ENCODE measurements at regions not wholly inside any gene's neighbourhood (a gene's known extent, or its start where the extent isn't known, plus 50 kb on each side); places are given as distances from the start of the nearest gene placed in this dataset.

- TF ChIP-seq CTCF (conservative IDR thresholded peaks at IDR 0.05; ENCODE audit: low read length) (no peak), EZH2phosphoT487 (IDR thresholded peaks at IDR 0.05; ENCODE audit: borderline replicate concordance) (no peak)
Measured at GRCh38 chr3:77902675-77903074, 862.8 kb downstream of the ROBO2 start.

GRCh38 chr3:77906102-77906709 lies 866.3 kb downstream of the ROBO2 start:
- no peaks in the 10 kb centered on the region for H3K36me3 ChIP-seq (ENCODE audit: insufficient read depth, low read length)
- no peaks in the 10 kb centered on the region for H3K27me3 ChIP-seq (ENCODE audit: insufficient read depth, low read length, poor library complexity, severe bottlenecking)
- no peaks in the 10 kb centered on the region for H3K9me2 ChIP-seq (replicated peaks; ENCODE audit: low read depth, low read length)
- no peaks in the 10 kb centered on the region for H3F3A ChIP-seq (ENCODE audit: low read depth)
- no peak overlapping the region for H2AFZ ChIP-seq (ENCODE audit: low read length)
- H3K4me3 ChIP-seq (ENCODE audit: low read length, poor library complexity, severe bottlenecking), result no peak overlapping the region
- no peak overlapping the region for H3K9ac ChIP-seq (ENCODE audit: low read depth, low read length, poor library complexity, severe bottlenecking)
- H3K4me1 ChIP-seq (ENCODE audit: insufficient read depth, low read length, poor library complexity, severe bottlenecking), result no peaks in the 10 kb centered on the region
- no peak overlapping the region for H3K4me2 ChIP-seq (ENCODE audit: low read depth, low read length, poor library complexity, severe bottlenecking)
- H3K9me3 ChIP-seq (ENCODE audit: insufficient read depth, low read depth, low read length), result no peaks in the 10 kb centered on the region
- H4K20me1 ChIP-seq (ENCODE audit: insufficient read depth, low read length, poor library complexity, severe bottlenecking), result no peaks in the 10 kb centered on the region
- H3K79me2 ChIP-seq (ENCODE audit: insufficient read depth, low read length), result no peaks in the 10 kb centered on the region
- TF ChIP-seq EZH2phosphoT487 (IDR thresholded peaks at IDR 0.05; ENCODE audit: borderline replicate concordance) (no peak), CTCF (conservative IDR thresholded peaks at IDR 0.05; ENCODE audit: low read length) (no peak)

More at GRCh38 chr3:77902675-77903074, 862.8 kb downstream of the ROBO2 start:
- Histone ChIP-seq H4K20me1 (ENCODE audit: insufficient read depth, low read length, poor library complexity, severe bottlenecking) (no peaks in the 10 kb centered on the region), H3K27me3 (ENCODE audit: insufficient read depth, low read length, poor library complexity, severe bottlenecking) (no peaks in the 10 kb centered on the region), H3K9ac (ENCODE audit: low read depth, low read length, poor library complexity, severe bottlenecking) (no peak overlapping the region), H3F3A (ENCODE audit: low read depth) (no peaks in the 10 kb centered on the region), H3K79me2 (ENCODE audit: insufficient read depth, low read length) (no peaks in the 10 kb centered on the region), H3K36me3 (ENCODE audit: insufficient read depth, low read length) (no peaks in the 10 kb centered on the region), H3K4me2 (ENCODE audit: low read depth, low read length, poor library complexity, severe bottlenecking) (no peak overlapping the region), H3K9me3 (ENCODE audit: insufficient read depth, low read depth, low read length) (no peaks in the 10 kb centered on the region), H2AFZ (ENCODE audit: low read length) (no peak overlapping the region), H3K4me1 (ENCODE audit: insufficient read depth, low read length, poor library complexity, severe bottlenecking) (no peaks in the 10 kb centered on the region), H3K4me3 (ENCODE audit: low read length, poor library complexity, severe bottlenecking) (no peak overlapping the region), H3K9me2 (replicated peaks; ENCODE audit: low read depth, low read length) (no peaks in the 10 kb centered on the region)

GRCh38 chr3:77913524-77914174 lies 873.8 kb downstream of the ROBO2 start:
- no peak for TF ChIP-seq EZH2phosphoT487 (IDR thresholded peaks at IDR 0.05; ENCODE audit: borderline replicate concordance)
- TF ChIP-seq CTCF (conservative IDR thresholded peaks at IDR 0.05; ENCODE audit: low read length), result no peak
- Histone ChIP-seq H3K4me1 (ENCODE audit: insufficient read depth, low read length, poor library complexity, severe bottlenecking) (no peaks in the 10 kb centered on the region), H3K9me2 (replicated peaks; ENCODE audit: low read depth, low read length) (no peaks in the 10 kb centered on the region), H2AFZ (ENCODE audit: low read length) (no peak overlapping the region), H3F3A (ENCODE audit: low read depth) (no peaks in the 10 kb centered on the region), H3K27me3 (ENCODE audit: insufficient read depth, low read length, poor library complexity, severe bottlenecking) (no peaks in the 10 kb centered on the region), H3K4me3 (ENCODE audit: low read length, poor library complexity, severe bottlenecking) (no peak overlapping the region), H3K36me3 (ENCODE audit: insufficient read depth, low read length) (no peaks in the 10 kb centered on the region), H3K9me3 (ENCODE audit: insufficient read depth, low read depth, low read length) (no peaks in the 10 kb centered on the region), H3K79me2 (ENCODE audit: insufficient read depth, low read length) (no peaks in the 10 kb centered on the region), H4K20me1 (ENCODE audit: insufficient read depth, low read length, poor library complexity, severe bottlenecking) (no peaks in the 10 kb centered on the region), H3K9ac (ENCODE audit: low read depth, low read length, poor library complexity, severe bottlenecking) (no peak overlapping the region), H3K4me2 (ENCODE audit: low read depth, low read length, poor library complexity, severe bottlenecking) (no peak overlapping the region)
